ENCODE measurements at regions not wholly inside any gene's neighbourhood (a gene's known extent, or its start where the extent isn't known, plus 50 kb on each side); places are given as distances from the start of the nearest gene placed in this dataset.
"Not testable (repeated sequence)": the region's sequence is repeated elsewhere in the genome, so short reads cannot be mapped to it uniquely, and the experiment has no call there.

GRCh38 chr10:85333594-85333993 is 1005.2 kb downstream of the CCSER2 start:
- Mint-ChIP-seq H3K4me3 (no peak overlapping the region), H3K27ac (no peak overlapping the region), H3K9me3 (peaks cover 6% of the 10 kb centered on the region), H3K4me1 (no peaks in the 10 kb centered on the region), H3K36me3 (no peaks in the 10 kb centered on the region), H3K27me3 (peaks cover 5% of the 10 kb centered on the region)
- no peak for DNase-seq

GRCh38 chr10:85362401-85362800 is 1004.2 kb downstream of the GRID1 start:
- Mint-ChIP-seq H3K27ac (no peak overlapping the region), H3K9me3 (peaks cover 1% of the 10 kb centered on the region), H3K4me3 (no peak overlapping the region), H3K27me3 (no peaks in the 10 kb centered on the region), H3K36me3 (no peaks in the 10 kb centered on the region), H3K4me1 (no peaks in the 10 kb centered on the region)
- DNase-seq: no peak

- no peak for DNase-seq
- H3K27ac Mint-ChIP-seq: no peak overlapping the region
- no peaks in the 10 kb centered on the region for H3K36me3 Mint-ChIP-seq
- H3K4me3 Mint-ChIP-seq: no peak overlapping the region
- peaks cover 5% of the 10 kb centered on the region for H3K27me3 Mint-ChIP-seq
- H3K4me1 Mint-ChIP-seq: no peaks in the 10 kb centered on the region
- H3K9me3 Mint-ChIP-seq: no peaks in the 10 kb centered on the region
Measured at GRCh38 chr10:85377029-85377806, 989.4 kb downstream of the GRID1 start.

- no peaks in the 10 kb centered on the region for H3K9me3 Mint-ChIP-seq
- H3K27me3 Mint-ChIP-seq: peaks cover 5% of the 10 kb centered on the region
- no peak overlapping the region for H3K4me3 Mint-ChIP-seq
- H3K4me1 Mint-ChIP-seq: no peaks in the 10 kb centered on the region
- H3K36me3 Mint-ChIP-seq: no peaks in the 10 kb centered on the region
- no peak overlapping the region for H3K27ac Mint-ChIP-seq
- DNase-seq: no peak
Measured at GRCh38 chr10:85379338-85379737, 987.3 kb downstream of the GRID1 start.

GRCh38 chr10:85400981-85401695 is 965.5 kb downstream of the GRID1 start:
- peaks cover 3% of the 10 kb centered on the region for H3K9me3 Mint-ChIP-seq
- no peak for DNase-seq
- no peak overlapping the region for H3K4me3 Mint-ChIP-seq
- no peak overlapping the region for H3K27ac Mint-ChIP-seq
- H3K27me3 Mint-ChIP-seq: no peaks in the 10 kb centered on the region
- H3K36me3 Mint-ChIP-seq: no peaks in the 10 kb centered on the region
- H3K4me1 Mint-ChIP-seq: no peaks in the 10 kb centered on the region

- no peak overlapping the region for H3K4me3 Mint-ChIP-seq
- H3K27me3 Mint-ChIP-seq: no peaks in the 10 kb centered on the region
- H3K4me1 Mint-ChIP-seq: no peaks in the 10 kb centered on the region
- no peak for DNase-seq
- peaks cover 3% of the 10 kb centered on the region for H3K9me3 Mint-ChIP-seq
- no peak overlapping the region for H3K27ac Mint-ChIP-seq
- no peaks in the 10 kb centered on the region for H3K36me3 Mint-ChIP-seq
Measured at GRCh38 chr10:85402541-85402940, 964.1 kb downstream of the GRID1 start.

- DNase-seq: no peak
- peaks cover 4% of the 10 kb centered on the region for H3K27me3 Mint-ChIP-seq
- no peaks in the 10 kb centered on the region for H3K4me1 Mint-ChIP-seq
- no peaks in the 10 kb centered on the region for H3K36me3 Mint-ChIP-seq
- H3K4me3 Mint-ChIP-seq: no peak overlapping the region
- no peak overlapping the region for H3K27ac Mint-ChIP-seq
- peaks cover 7% of the 10 kb centered on the region for H3K9me3 Mint-ChIP-seq
Measured at GRCh38 chr10:85407088-85407487, 959.5 kb downstream of the GRID1 start.

GRCh38 chr10:85408388-85408787 is 958.2 kb downstream of the GRID1 start:
- peaks cover 4% of the 10 kb centered on the region for H3K27me3 Mint-ChIP-seq

GRCh38 chr10:85410586-85410985 is 956.0 kb downstream of the GRID1 start:
- H3K9me3 Mint-ChIP-seq, DNase-seq, H3K4me1 Mint-ChIP-seq, H3K36me3 Mint-ChIP-seq, H3K27ac Mint-ChIP-seq, H3K4me3 Mint-ChIP-seq, H3K27me3 Mint-ChIP-seq: not testable (repeated sequence)

More at GRCh38 chr10:85408388-85408787, 958.2 kb downstream of the GRID1 start:
- Mint-ChIP-seq H3K9me3 (peaks cover 7% of the 10 kb centered on the region), H3K36me3 (no peaks in the 10 kb centered on the region), H3K4me3 (no peak overlapping the region), H3K27ac (no peak overlapping the region), H3K4me1 (no peaks in the 10 kb centered on the region)
- DNase-seq: no peak

GRCh38 chr10:85413570-85413969 is 953.0 kb downstream of the GRID1 start:
- no peak overlapping the region for H3K27ac Mint-ChIP-seq
- peaks cover 5% of the 10 kb centered on the region for H3K9me3 Mint-ChIP-seq
- no peaks in the 10 kb centered on the region for H3K4me1 Mint-ChIP-seq
- peaks cover 4% of the 10 kb centered on the region for H3K27me3 Mint-ChIP-seq
- no peaks in the 10 kb centered on the region for H3K36me3 Mint-ChIP-seq
- no peak overlapping the region for H3K4me3 Mint-ChIP-seq
- no peak for DNase-seq

- Mint-ChIP-seq H3K27ac (no peak overlapping the region), H3K4me1 (no peaks in the 10 kb centered on the region)
Measured at GRCh38 chr10:85420501-85421191, 945.9 kb downstream of the GRID1 start.

GRCh38 chr10:85421421-85421820 is 945.2 kb downstream of the GRID1 start:
- Mint-ChIP-seq H3K9me3 (no peaks in the 10 kb centered on the region), H3K27ac (no peak overlapping the region), H3K36me3 (no peaks in the 10 kb centered on the region), H3K4me1 (no peaks in the 10 kb centered on the region), H3K4me3 (no peak overlapping the region), H3K27me3 (no peaks in the 10 kb centered on the region)
- no peak for DNase-seq

More at GRCh38 chr10:85420501-85421191, 945.9 kb downstream of the GRID1 start:
- Mint-ChIP-seq H3K4me3 (no peak overlapping the region), H3K9me3 (no peaks in the 10 kb centered on the region), H3K36me3 (no peaks in the 10 kb centered on the region), H3K27me3 (no peaks in the 10 kb centered on the region)
- DNase-seq: no peak

- Mint-ChIP-seq H3K4me3 (no peak overlapping the region), H3K36me3 (no peaks in the 10 kb centered on the region), H3K9me3 (no peaks in the 10 kb centered on the region), H3K4me1 (no peaks in the 10 kb centered on the region), H3K27me3 (peaks cover 7% of the 10 kb centered on the region), H3K27ac (no peak overlapping the region)
- no peak for DNase-seq
Measured at GRCh38 chr10:85429126-85429525, 937.5 kb downstream of the GRID1 start.

- Mint-ChIP-seq H3K36me3 (no peaks in the 10 kb centered on the region), H3K27me3 (peaks cover 7% of the 10 kb centered on the region), H3K27ac (no peak overlapping the region), H3K4me3 (no peak overlapping the region), H3K9me3 (no peaks in the 10 kb centered on the region), H3K4me1 (no peaks in the 10 kb centered on the region)
- DNase-seq: no peak
Measured at GRCh38 chr10:85430991-85431390, 935.6 kb downstream of the GRID1 start.

GRCh38 chr10:85433248-85433647 is 933.3 kb downstream of the GRID1 start:
- Mint-ChIP-seq H3K36me3 (no peaks in the 10 kb centered on the region), H3K9me3 (no peaks in the 10 kb centered on the region), H3K4me1 (no peaks in the 10 kb centered on the region), H3K27ac (no peak overlapping the region), H3K4me3 (no peak overlapping the region), H3K27me3 (peaks cover 7% of the 10 kb centered on the region)
- no peak for DNase-seq
